HepG2 (cell line): ENCODE measurements at regions not wholly inside any gene's neighbourhood (a gene's known extent, or its start where the extent isn't known, plus 50 kb on each side); places are given as distances from the start of the nearest gene placed in this dataset.
A peak's percentile ranks its signal among the peaks of the same experiment; 100 is the strongest.
"Not testable (repeated sequence)": the region's sequence is repeated elsewhere in the genome, so short reads cannot be mapped to it uniquely, and the experiment has no call there.

Experiments
- ATAC-seq: fragments of 200-7000 bp; cut with Tn5 transposase; 3 replicates; pipeline ENCODE4 v1.9.1; 2020; ENCODE audit warnings: mild to moderate bottlenecking, moderate library complexity
- BruUV-seq: library from RNA; stranded (reverse); fragments of 400-500 nt; replicated peaks from 2 replicates; lab custom pipeline; 2021; lab: Mats Ljungman, UMichigan
- CTCF ChIA-PET: fragments of 300-600 bp; formaldehyde crosslinking; extraction: SDS; loops from one replicate; lab custom pipeline; 2021; ENCODE audit warnings: low total read pairs, inconsistent platforms, low intra/inter-chr PET ratio; lab: Yijun Ruan, JAX
- POLR2A ChIA-PET: fragments of 350-600 bp; sonication (Branson Sonifier 250); formaldehyde crosslinking; loops from one replicate; lab custom pipeline; 2020; ENCODE audit warnings: antibody characterized with exemption, inconsistent platforms; lab: Yijun Ruan, JAX
- DNase-seq: peaks from one replicate; pipeline ENCODE4 v3.0.0-alpha.2; 2015; ENCODE audit warnings: low spot score
- FAIRE-seq: peaks from 3 replicates; lab custom pipeline; 2011; peaks lifted over from hg19 to GRCh38; lab: Jason Lieb, UNC
- H2AFZ ChIP-seq: one replicate; pipeline ENCODE4 v1.6.1; 2011; ENCODE audit warnings: low read length, inconsistent platforms
- H3K27ac ChIP-seq: fragments of 300-600 bp; 3 replicates; pipeline ENCODE4 v1.8.0; 2011; ENCODE audit warnings: mixed run types, mild to moderate bottlenecking, mixed read lengths, low read length, inconsistent platforms; ENCODE audit not compliant: insufficient read depth; ENCODE audit errors: extremely low read length
- H3K27me3 ChIP-seq, 2 experiments: fragments of 200-600 bp in 1 of 2; 2 replicates in 1 of 2; 3 replicates in 1 of 2; pipeline versions ENCODE4 v1.6.0 to v1.8.0; 2011; ENCODE audit warnings: low read length in 2 of 2, mild to moderate bottlenecking in 2 of 2, moderate library complexity in 2 of 2, inconsistent platforms in 1 of 2; ENCODE audit not compliant: insufficient read depth in 2 of 2, control insufficient read depth in 1 of 2
- H3K36me3 ChIP-seq, 2 experiments: fragments of 200-600 bp in 1 of 2; replicated peaks in 1 of 2; 2 replicates in 1 of 2; 3 replicates in 1 of 2; pipeline versions ENCODE4 v1.5.1 to v1.8.0; 2011; ENCODE audit warnings: low read length in 2 of 2, inconsistent platforms in 1 of 2; ENCODE audit not compliant: insufficient read depth in 2 of 2, control insufficient read depth in 1 of 2
- H3K4me1 ChIP-seq: 2 replicates; pipeline ENCODE4 v1.5.1; 2012; ENCODE audit warnings: low read length, inconsistent platforms; ENCODE audit not compliant: insufficient read depth
- H3K4me2 ChIP-seq: 2 replicates; pipeline ENCODE4 v1.6.0; 2011; ENCODE audit warnings: low read depth, low read length, inconsistent platforms
- H3K4me3 ChIP-seq, 3 experiments: fragments of 200-600 bp in 1 of 3; sonication (generic), shearing (Covaris generic) in 1 of 3; replicated peaks in 1 of 3; 2 replicates each; pipeline ENCODE4 v1.5.1; 2011 to 2016; ENCODE audit warnings: low read length in 3 of 3, inconsistent platforms in 2 of 3, low read depth in 2 of 3, mild to moderate bottlenecking in 2 of 3, control low read depth in 1 of 3, mixed read lengths in 1 of 3; ENCODE audit not compliant: insufficient read depth in 1 of 3
- H3K79me2 ChIP-seq: one replicate; pipeline ENCODE4 v1.6.1; 2011; ENCODE audit warnings: low read length, inconsistent platforms; ENCODE audit not compliant: insufficient read depth
- H3K9ac ChIP-seq: 2 replicates; pipeline ENCODE4 v1.6.0; 2011; ENCODE audit warnings: mild to moderate bottlenecking, low read depth, low read length, inconsistent platforms; ENCODE audit not compliant: insufficient read depth
- H3K9me3 ChIP-seq: 2 replicates; pipeline ENCODE4 v1.5.1; 2012; ENCODE audit warnings: mild to moderate bottlenecking, low read length
- H4K20me1 ChIP-seq: 2 replicates; pipeline ENCODE4 v1.6.0; 2011; ENCODE audit warnings: inconsistent platforms, mild to moderate bottlenecking, low read length, moderate library complexity; ENCODE audit not compliant: insufficient read depth
- MAFF ChIP-seq: IDR thresholded peaks from 2 replicates; pipeline ENCODE4 v1.6.1; 2011; ENCODE audit warnings: low read depth, low read length, improper control_type of control experiment
- MAFK ChIP-seq, 2 experiments: IDR thresholded peaks in 1 of 2; conservative IDR thresholded peaks in 1 of 2; 2 replicates each; pipeline ENCODE4 v1.6.1; 2011; ENCODE audit warnings: improper control_type of control experiment in 2 of 2, low read length in 2 of 2
- ZNF292 ChIP-seq: sonication (generic); formaldehyde crosslinking; IDR thresholded peaks from 2 replicates; pipeline ENCODE4 v1.8.1; 2022; ENCODE audit warnings: mild to moderate bottlenecking, low read depth, missing genetic modification reagents, borderline replicate concordance
- ZNF329 ChIP-seq: sonication (generic); formaldehyde crosslinking; IDR thresholded peaks from 2 replicates; pipeline ENCODE4 v1.9.0; 2021; ENCODE audit warnings: low read depth, mild to moderate bottlenecking, missing genetic modification reagents
- WGBS: methylation state at CpG from one replicate; pipeline ENCODE4 v1.1.6; 2017; ENCODE audit warnings: low lambda C conversion rate; 5-methylcytosine and 5-hydroxymethylcytosine counted together
- in situ Hi-C: cut with HindIII; loops from 2 replicates; pipeline ENCODE4 v1.10.0; 2017; ENCODE audit warnings: low pct_unique_long_range_greater_than_20kb; ENCODE audit not compliant: extremely low pct_ligation_motif_present
- intact Hi-C: fragments of 100-400 bp; cut with micrococcal nuclease; formaldehyde crosslinking; loops from one replicate; pipeline ENCODE4 v1.10.0; 2022; ENCODE audit not compliant: unreplicated experiment

GRCh38 chr5:90248640-90249039 lies 160.9 kb downstream of the CETN3 start:
- Histone ChIP-seq H2AFZ (no peak overlapping the region), H3K79me2 (no peaks in the 10 kb centered on the region), H3K27ac (no peak overlapping the region), H3K4me1 (no peaks in the 10 kb centered on the region), H3K9ac (no peak overlapping the region), H4K20me1 (no peaks in the 10 kb centered on the region), H3K4me3 (no peak overlapping the region), H3K36me3 (no peaks in the 10 kb centered on the region), H3K9me3 (no peaks in the 10 kb centered on the region), H3K27me3 (no peaks in the 10 kb centered on the region), H3K4me2 (no peak overlapping the region)
- intact Hi-C loops (no loop called here), in situ Hi-C loops (no loop called here)
- FAIRE-seq, result no peak
- POLR2A ChIA-PET, result no interaction called here
- ATAC-seq, result no peak
- WGBS, result 0% methylated on average over 1 of the region's 1 CpG
- DNase-seq, result no peak
- no peak for TF ChIP-seq ZNF329 (CRISPR knock-in tag)
- peak; percentile 24 to 54; a peak in 2 of 4 replicates for TF ChIP-seq MAFK (conservative IDR thresholded peaks at IDR 0.05 in 1 of 2, IDR thresholded peaks at IDR 0.05 in 1 of 2; ENCODE audit: low read length in 2 of 2)
- TF ChIP-seq MAFF, result 0 out of 2 replicates have a peak, but pooled peaks have one; percentile 11
- TF ChIP-seq ZNF292 (CRISPR knock-in tag), result no peak
- BruUV-seq, result no TSS peak
- CTCF ChIA-PET, result no interaction called here

- H3K4me2 ChIP-seq, ATAC-seq: not testable (repeated sequence)
- WGBS, result 25% methylated on average over 3 of the region's 3 CpGs
Observed at GRCh38 chr5:90243848-90244247, 165.7 kb downstream of the CETN3 start.

More at GRCh38 chr5:90243848-90244247, 165.7 kb downstream of the CETN3 start:
- H3K9me3 ChIP-seq, H3K4me3 ChIP-seq, H2AFZ ChIP-seq, H3K9ac ChIP-seq, FAIRE-seq, intact Hi-C loops, H3K27ac ChIP-seq, H3K79me2 ChIP-seq, H4K20me1 ChIP-seq, CTCF ChIA-PET, in situ Hi-C loops, H3K27me3 ChIP-seq, DNase-seq, BruUV-seq, POLR2A ChIA-PET, H3K4me1 ChIP-seq, H3K36me3 ChIP-seq: not testable (repeated sequence)
